Panc1 (cell line): ENCODE measurements at regions not wholly inside any gene's neighbourhood (a gene's known extent, or its start where the extent isn't known, plus 50 kb on each side); places are given as distances from the start of the nearest gene placed in this dataset.

Source experiments
- CTCF ChIP-seq: fragments of 450-650 bp; IDR thresholded peaks from 2 replicates; pipeline ENCODE4 v1.5.1; 2017; ENCODE audit warnings: mild to moderate bottlenecking
- POLR2AphosphoS5 ChIP-seq: IDR thresholded peaks from 2 replicates; pipeline ENCODE4 v1.6.1; 2012; ENCODE audit warnings: mild to moderate bottlenecking, low read depth, low read length, moderate library complexity
- REST ChIP-seq, 2 experiments: IDR thresholded peaks; 2 replicates each; pipeline ENCODE4 v1.6.1; 2011 to 2012; ENCODE audit warnings: low read depth in 2 of 2, control low read depth in 1 of 2, low read length in 1 of 2, mild to moderate bottlenecking in 1 of 2, moderate library complexity in 1 of 2; ENCODE audit not compliant: insufficient read depth in 1 of 2
- SIN3A ChIP-seq: IDR thresholded peaks from 2 replicates; pipeline ENCODE4 v1.6.1; 2012; ENCODE audit warnings: low read depth, mild to moderate bottlenecking, low read length, moderate library complexity, borderline replicate concordance; ENCODE audit not compliant: insufficient read depth
- TCF7L2 ChIP-seq: IDR thresholded peaks from 2 replicates; pipeline ENCODE4 v1.6.1; 2011; ENCODE audit warnings: mild to moderate bottlenecking, low read depth, low read length, inconsistent platforms

- TF ChIP-seq CTCF (no peak), SIN3A (no peak), REST (IDR thresholded peaks at IDR 0.05; ENCODE audit: insufficient read depth in 1 of 2, low read depth in 2 of 2, low read length in 1 of 2) (no peak), POLR2AphosphoS5 (no peak), TCF7L2 (no peak)
Measured at GRCh38 chr10:33618196-33618595, 283.7 kb upstream of the NRP1 start.
